Chondrocyte (in vitro differentiated cells): ENCODE measurements at regions not wholly inside any gene's neighbourhood (a gene's known extent, or its start where the extent isn't known, plus 50 kb on each side); places are given as distances from the start of the nearest gene placed in this dataset.

ENCODE experiments used
- DNase-seq: peaks from one replicate; pipeline ENCODE4 v3.0.0; 2021; ENCODE audit warnings: mixed read lengths, low spot score
- H3K27ac Mint-ChIP-seq: one replicate; pipeline ENCODE4 v1.8.0; 2021; ENCODE audit warnings: mild to moderate bottlenecking, moderate library complexity, mixed read lengths; ENCODE audit not compliant: unreplicated experiment
- H3K27me3 Mint-ChIP-seq: 2 replicates; pipeline ENCODE4 v1.8.0; 2021; ENCODE audit warnings: low read depth, mixed read lengths
- H3K36me3 Mint-ChIP-seq: 2 replicates; pipeline ENCODE4 v1.8.0; 2021; ENCODE audit warnings: low read depth, mixed read lengths
- H3K4me1 Mint-ChIP-seq: 2 replicates; pipeline ENCODE4 v1.8.0; 2021; ENCODE audit warnings: low read depth, mild to moderate bottlenecking, mixed read lengths
- H3K4me3 Mint-ChIP-seq: one replicate; pipeline ENCODE4 v1.8.0; 2021; ENCODE audit warnings: mild to moderate bottlenecking, moderate library complexity, mixed read lengths; ENCODE audit not compliant: unreplicated experiment
- H3K9me3 Mint-ChIP-seq: 2 replicates; pipeline ENCODE4 v1.8.0; 2021; ENCODE audit warnings: low read depth, mixed read lengths
- CTCF ChIP-seq: fragments of 200-600 bp; sonication (generic); IDR thresholded peaks from 2 replicates; pipeline ENCODE4 v1.5.0; 2021; ENCODE audit warnings: antibody characterized with exemption, mild to moderate bottlenecking, moderate library complexity

GRCh38 chr10:109743574-109743973 lies 179.7 kb downstream of the XPNPEP1 start:
- Mint-ChIP-seq H3K9me3 (no peaks in the 10 kb centered on the region), H3K27me3 (peaks cover 6% of the 10 kb centered on the region), H3K27ac (no peak overlapping the region), H3K4me3 (no peak overlapping the region), H3K36me3 (no peaks in the 10 kb centered on the region), H3K4me1 (peaks cover 15% of the 10 kb centered on the region)
- TF ChIP-seq CTCF: no peak
- no peak for DNase-seq

GRCh38 chr10:109743146-109743545 lies 180.2 kb downstream of the XPNPEP1 start:
- Mint-ChIP-seq H3K27me3 (peaks cover 6% of the 10 kb centered on the region), H3K4me1 (peaks cover 15% of the 10 kb centered on the region), H3K36me3 (no peaks in the 10 kb centered on the region), H3K9me3 (no peaks in the 10 kb centered on the region), H3K4me3 (no peak overlapping the region), H3K27ac (no peak overlapping the region)
- no peak for TF ChIP-seq CTCF
- no peak for DNase-seq

GRCh38 chr10:109741712-109742111 lies 181.6 kb downstream of the XPNPEP1 start:
- no peak overlapping the region for H3K27ac Mint-ChIP-seq
- TF ChIP-seq CTCF: peak; percentile 13
- H3K4me3 Mint-ChIP-seq: no peak overlapping the region
- no peaks in the 10 kb centered on the region for H3K36me3 Mint-ChIP-seq
- H3K9me3 Mint-ChIP-seq: no peaks in the 10 kb centered on the region
- H3K4me1 Mint-ChIP-seq: peaks cover 10% of the 10 kb centered on the region
- H3K27me3 Mint-ChIP-seq: peaks cover 8% of the 10 kb centered on the region
- DNase-seq: no peak

GRCh38 chr10:109740436-109740835 lies 182.9 kb downstream of the XPNPEP1 start:
- no peak for TF ChIP-seq CTCF
- peaks cover 2% of the 10 kb centered on the region for H3K27me3 Mint-ChIP-seq
- no peaks in the 10 kb centered on the region for H3K36me3 Mint-ChIP-seq
- peak overlapping the region; percentile 34 for H3K27ac Mint-ChIP-seq
- no peaks in the 10 kb centered on the region for H3K9me3 Mint-ChIP-seq
- DNase-seq: no peak
- peaks cover 10% of the 10 kb centered on the region for H3K4me1 Mint-ChIP-seq
- H3K4me3 Mint-ChIP-seq: no peak overlapping the region

- peaks cover 5% of the 10 kb centered on the region for H3K4me1 Mint-ChIP-seq
- DNase-seq: no peak
- peaks cover 2% of the 10 kb centered on the region for H3K27me3 Mint-ChIP-seq
- no peaks in the 10 kb centered on the region for H3K36me3 Mint-ChIP-seq
- H3K27ac Mint-ChIP-seq: no peak overlapping the region
- no peaks in the 10 kb centered on the region for H3K9me3 Mint-ChIP-seq
- no peak for TF ChIP-seq CTCF
- H3K4me3 Mint-ChIP-seq: no peak overlapping the region
These were observed 185.7 kb downstream of the XPNPEP1 start for GRCh38 chr10:109737626-109738025.
